NK-92 treated with Interleukin-12 subunit alpha and Interleukin-12 subunit beta, amount 100 ng/mL, for 24 hours (cell line): ENCODE measurements at regions not wholly inside any gene's neighbourhood (a gene's known extent, or its start where the extent isn't known, plus 50 kb on each side); places are given as distances from the start of the nearest gene placed in this dataset.

Experiments used
- DNase-seq: peaks from one replicate; lab custom pipeline; 2025; lab: John Stamatoyannopoulos, UW

DNA sequence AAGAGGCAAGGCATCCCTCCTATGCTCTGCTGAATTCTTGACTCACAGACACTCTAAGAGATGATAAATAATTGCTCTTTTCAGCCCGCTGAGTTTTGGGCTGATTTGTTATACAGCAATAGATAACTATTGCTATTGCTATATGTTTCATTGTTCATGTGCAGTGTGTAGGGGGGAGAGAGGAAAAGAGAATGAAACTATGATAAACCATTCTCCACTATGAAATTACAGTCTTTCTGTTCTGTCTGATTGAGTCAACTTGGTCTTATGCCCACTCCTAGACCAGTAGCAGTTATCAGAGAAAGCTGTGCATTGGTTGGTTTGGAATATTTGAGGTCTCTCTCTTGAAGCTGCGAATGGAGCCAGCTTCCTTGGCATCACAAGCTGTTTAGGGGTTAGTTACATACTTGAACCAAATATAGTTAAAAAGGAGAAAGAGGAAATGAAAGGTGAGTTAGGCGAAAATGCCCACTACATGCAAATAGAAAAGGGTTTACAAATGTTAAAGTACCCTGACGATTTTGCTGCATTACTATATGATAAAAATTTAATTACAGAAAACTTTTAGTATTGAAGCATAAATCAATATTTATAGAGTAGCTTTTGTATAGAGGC lies 136.3 kb upstream of the ACTBL2 start:
- no peak for DNase-seq

GRCh38 chr5:57613741-57614140 lies 131.1 kb upstream of the ACTBL2 start:
- DNase-seq = no peak

- no peak for DNase-seq
Observed at GRCh38 chr5:57611177-57611576, 128.6 kb upstream of the ACTBL2 start.

DNA sequence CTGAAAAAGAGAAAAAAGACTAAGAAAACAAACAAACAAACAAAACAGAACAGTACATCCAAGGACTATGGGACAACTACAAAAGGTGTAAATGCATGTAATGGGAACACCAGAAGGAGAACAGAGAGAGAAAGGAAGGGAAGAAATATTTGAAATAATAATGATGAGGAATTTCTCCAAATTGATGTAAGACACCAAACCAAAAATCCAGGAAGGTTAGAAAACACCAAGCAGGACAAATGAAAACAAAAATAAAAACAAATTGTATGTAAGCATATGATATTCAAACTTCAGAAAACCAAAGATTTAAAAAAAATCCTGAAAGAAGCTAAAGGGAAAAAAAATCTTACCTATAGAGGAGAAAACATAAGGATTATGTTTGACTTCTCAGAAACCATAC lies 125.9 kb upstream of the ACTBL2 start:
- no peak for DNase-seq

DNA sequence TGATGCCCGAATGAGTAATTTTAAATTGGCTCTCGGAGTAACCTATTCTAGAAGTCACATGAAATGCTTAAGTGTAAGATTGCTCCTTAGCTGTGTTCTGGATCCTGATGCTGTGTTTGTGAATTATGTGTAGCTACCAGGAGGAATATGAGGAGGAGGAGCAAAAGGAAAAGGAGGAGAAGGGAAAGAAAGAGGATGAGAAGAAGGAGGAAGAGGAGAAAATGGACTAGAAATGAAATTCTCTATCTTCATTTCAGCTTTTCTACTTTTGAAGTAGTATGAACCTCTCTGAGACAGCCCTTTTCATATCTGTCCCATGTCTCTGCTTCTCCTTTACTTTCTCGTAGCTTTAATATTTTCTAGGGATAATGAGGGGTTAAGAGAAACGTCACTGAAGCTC lies 119.4 kb upstream of the ACTBL2 start:
- DNase-seq = no peak

GRCh38 chr5:57600321-57600720 lies 117.7 kb upstream of the ACTBL2 start:
- DNase-seq = no peak

GRCh38 chr5:57598756-57599155 lies 116.1 kb upstream of the ACTBL2 start:
- DNase-seq = no peak

- no peak for DNase-seq
Observed at GRCh38 chr5:57598097-57598496, 115.5 kb upstream of the ACTBL2 start.

DNA sequence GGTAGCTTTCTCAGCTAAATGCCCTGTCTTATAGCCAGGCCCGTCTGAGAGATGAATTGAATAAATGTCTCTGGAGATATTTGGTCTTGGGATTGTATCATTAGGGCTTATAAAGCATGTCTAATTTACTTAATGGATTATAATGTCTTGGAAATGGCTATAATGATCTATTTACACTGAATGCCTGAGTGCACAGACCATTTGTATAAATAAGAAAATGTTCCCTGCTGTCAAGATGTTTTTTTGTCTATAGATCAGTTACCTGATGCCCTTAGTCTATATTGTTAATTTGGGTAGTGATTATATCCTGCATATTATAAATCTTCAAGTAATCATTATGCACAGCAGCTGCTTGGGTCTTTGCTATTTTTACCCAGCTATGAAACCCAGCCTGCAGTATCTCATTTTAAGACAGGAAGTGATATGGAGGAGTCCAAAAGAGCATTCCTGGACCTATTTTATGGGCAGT lies 112.9 kb upstream of the ACTBL2 start:
- DNase-seq = no peak

GRCh38 chr5:57594436-57594835 lies 111.8 kb upstream of the ACTBL2 start:
- DNase-seq = no peak

- DNase-seq = no peak
Observed at GRCh38 chr5:57592236-57592635, 109.6 kb upstream of the ACTBL2 start.

DNA sequence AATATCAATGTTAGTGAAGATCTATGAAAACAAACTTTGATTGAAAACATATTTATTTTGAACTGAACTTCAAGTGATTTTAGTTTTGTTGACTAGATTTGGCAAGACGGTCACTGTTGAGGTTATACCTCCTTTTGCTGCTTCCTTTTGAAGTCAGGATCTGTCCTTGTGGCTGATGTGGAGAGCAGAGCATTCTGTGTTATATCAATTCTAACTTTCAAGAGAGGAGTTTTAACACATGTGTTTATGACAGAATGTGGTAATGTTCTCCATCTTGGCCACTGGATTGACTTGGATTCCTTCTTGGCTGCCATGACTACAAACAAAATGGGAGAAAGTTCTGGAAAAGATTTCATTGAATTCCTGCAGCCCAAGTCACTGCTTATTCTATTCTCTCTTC lies 104.0 kb upstream of the ACTBL2 start:
- DNase-seq = no peak

- no peak for DNase-seq
Observed at GRCh38 chr5:57582578-57583070, 100.0 kb upstream of the ACTBL2 start.

GRCh38 chr5:57581772-57582171 lies 99.2 kb upstream of the ACTBL2 start:
- no peak for DNase-seq

DNA sequence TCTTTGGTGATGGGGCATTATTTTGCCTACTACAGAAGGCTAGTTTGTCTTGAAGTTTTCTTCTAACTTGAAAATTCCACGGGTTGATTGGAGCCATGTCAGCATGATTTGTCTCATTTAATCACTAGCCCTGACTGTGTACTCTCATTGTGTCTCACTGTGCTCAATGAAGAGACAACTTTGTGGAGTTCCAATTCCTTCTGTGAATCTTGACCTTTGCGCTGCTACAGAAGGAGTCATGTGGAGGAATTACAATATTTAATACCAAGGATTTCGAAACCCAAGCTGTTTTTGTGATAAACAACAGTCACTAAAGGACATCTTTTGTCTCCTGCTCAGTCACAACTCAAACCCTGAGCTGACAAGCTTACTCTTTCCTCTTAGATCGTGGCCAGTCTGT lies 98.6 kb upstream of the ACTBL2 start:
- no peak for DNase-seq

- no peak for DNase-seq
Observed at GRCh38 chr5:57577432-57578175, 95.0 kb upstream of the ACTBL2 start.

- no peak for DNase-seq
Observed at GRCh38 chr5:57576317-57576716, 93.7 kb upstream of the ACTBL2 start.

- no peak for DNase-seq
Observed at GRCh38 chr5:57575839-57576238, 93.2 kb upstream of the ACTBL2 start.

DNA sequence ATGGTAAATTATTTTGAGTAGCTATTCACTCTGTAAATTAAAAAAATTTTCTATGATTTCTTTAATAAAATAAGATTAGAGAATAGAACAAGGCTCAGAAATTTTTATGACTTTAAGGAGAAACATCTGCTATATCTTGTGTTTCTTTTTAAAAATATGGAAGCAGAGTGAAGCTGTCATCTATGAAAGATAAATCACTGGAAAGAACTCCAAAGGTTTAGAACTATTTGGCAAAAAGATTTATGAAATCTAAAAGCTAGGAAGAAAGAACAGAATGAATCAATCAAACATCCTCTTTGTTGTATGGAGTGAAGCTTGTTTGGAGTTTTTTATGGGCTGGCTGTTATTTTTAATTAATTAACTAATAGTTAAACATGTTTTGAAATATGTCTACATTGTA lies 89.8 kb upstream of the ACTBL2 start:
- no peak for DNase-seq

- DNase-seq = no peak
Observed at GRCh38 chr5:57569601-57570000, 87.0 kb upstream of the ACTBL2 start.

DNA sequence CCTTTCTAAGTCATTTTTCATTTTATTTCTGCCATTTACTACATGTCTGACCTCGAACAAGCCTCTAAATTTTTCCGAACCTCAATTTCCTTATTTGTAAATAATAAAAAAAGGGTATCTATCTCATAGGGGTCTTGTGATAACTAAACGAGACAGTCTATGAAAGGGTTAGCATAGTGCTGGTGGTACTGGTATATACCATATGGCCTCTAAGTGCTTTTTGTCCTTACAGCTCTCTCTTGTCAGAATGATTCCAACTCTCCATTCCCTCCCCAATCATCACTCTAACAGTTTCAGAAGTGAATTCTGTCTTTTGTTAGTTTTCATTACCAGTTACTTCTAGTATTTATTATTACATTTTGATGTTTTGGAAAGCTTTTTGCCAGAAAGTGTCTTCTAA lies 85.5 kb upstream of the ACTBL2 start:
- no peak for DNase-seq

GRCh38 chr5:57566914-57567313 lies 84.3 kb upstream of the ACTBL2 start:
- DNase-seq = no peak

- DNase-seq = no peak
Observed at GRCh38 chr5:57561231-57561842, 78.7 kb upstream of the ACTBL2 start.
